GM12872 (cell line): ENCODE measurements at regions not wholly inside any gene's neighbourhood (a gene's known extent, or its start where the extent isn't known, plus 50 kb on each side); places are given as distances from the start of the nearest gene placed in this dataset.

Experiments
- TF ChIP-seq, protein P1 (sequence below): IDR thresholded peaks from 3 replicates; pipeline ENCODE4 v1.5.1; 2011; ENCODE audit warnings: low read depth, mild to moderate bottlenecking, low read length, moderate library complexity; ENCODE audit not compliant: insufficient read depth

GRCh38 chr1:73899311-73899710 lies 298.7 kb downstream of the LRRIQ3 start:
- TF ChIP-seq, protein P1, sequence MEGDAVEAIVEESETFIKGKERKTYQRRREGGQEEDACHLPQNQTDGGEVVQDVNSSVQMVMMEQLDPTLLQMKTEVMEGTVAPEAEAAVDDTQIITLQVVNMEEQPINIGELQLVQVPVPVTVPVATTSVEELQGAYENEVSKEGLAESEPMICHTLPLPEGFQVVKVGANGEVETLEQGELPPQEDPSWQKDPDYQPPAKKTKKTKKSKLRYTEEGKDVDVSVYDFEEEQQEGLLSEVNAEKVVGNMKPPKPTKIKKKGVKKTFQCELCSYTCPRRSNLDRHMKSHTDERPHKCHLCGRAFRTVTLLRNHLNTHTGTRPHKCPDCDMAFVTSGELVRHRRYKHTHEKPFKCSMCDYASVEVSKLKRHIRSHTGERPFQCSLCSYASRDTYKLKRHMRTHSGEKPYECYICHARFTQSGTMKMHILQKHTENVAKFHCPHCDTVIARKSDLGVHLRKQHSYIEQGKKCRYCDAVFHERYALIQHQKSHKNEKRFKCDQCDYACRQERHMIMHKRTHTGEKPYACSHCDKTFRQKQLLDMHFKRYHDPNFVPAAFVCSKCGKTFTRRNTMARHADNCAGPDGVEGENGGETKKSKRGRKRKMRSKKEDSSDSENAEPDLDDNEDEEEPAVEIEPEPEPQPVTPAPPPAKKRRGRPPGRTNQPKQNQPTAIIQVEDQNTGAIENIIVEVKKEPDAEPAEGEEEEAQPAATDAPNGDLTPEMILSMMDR: no peak

DNA sequence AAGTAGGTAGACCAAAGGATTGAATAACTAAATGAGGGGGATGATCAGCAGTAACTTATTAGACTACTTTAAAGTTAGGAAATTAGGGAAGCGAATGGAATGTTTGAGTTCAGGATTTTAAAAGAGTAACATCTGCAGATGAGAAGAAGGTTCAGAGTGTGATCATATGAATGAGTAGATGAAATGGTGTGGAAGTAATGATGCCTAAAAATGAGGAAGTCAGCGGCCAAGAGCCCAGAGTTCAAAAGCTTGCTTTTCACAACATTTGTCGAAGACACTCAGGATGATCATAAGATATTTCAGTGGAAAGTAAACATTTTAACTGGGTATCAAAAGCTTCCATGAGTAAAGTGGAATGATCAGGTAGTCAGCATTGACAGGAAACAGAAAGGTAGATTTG lies 299.4 kb downstream of the LRRIQ3 start:
- TF ChIP-seq, protein P1: no peak

- TF ChIP-seq, protein P1: no peak
Observed at GRCh38 chr1:73887412-73887811, 310.6 kb downstream of the LRRIQ3 start.

DNA sequence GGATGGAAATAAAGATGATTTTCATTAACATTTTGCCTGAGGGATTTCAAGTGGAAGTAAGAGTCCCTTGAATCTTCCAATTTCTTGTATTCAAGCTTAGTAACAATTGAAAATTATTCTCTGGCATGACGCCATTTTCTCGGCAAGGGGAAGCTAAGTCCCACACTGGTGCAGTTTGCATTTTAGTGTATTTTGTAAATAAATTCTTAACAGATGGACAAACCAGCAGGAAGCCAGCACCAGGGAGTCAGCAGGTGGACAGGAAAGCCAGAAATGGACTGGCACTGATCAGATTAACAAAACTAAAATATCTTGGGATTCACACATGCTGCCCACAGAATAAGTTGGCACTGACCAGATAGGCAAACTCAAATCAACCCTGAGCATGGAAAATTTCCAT lies 311.3 kb downstream of the LRRIQ3 start:
- TF ChIP-seq, protein P1: no peak

- TF ChIP-seq, protein P1: no peak
Observed at GRCh38 chr1:73874806-73875205, 323.2 kb downstream of the LRRIQ3 start.

DNA sequence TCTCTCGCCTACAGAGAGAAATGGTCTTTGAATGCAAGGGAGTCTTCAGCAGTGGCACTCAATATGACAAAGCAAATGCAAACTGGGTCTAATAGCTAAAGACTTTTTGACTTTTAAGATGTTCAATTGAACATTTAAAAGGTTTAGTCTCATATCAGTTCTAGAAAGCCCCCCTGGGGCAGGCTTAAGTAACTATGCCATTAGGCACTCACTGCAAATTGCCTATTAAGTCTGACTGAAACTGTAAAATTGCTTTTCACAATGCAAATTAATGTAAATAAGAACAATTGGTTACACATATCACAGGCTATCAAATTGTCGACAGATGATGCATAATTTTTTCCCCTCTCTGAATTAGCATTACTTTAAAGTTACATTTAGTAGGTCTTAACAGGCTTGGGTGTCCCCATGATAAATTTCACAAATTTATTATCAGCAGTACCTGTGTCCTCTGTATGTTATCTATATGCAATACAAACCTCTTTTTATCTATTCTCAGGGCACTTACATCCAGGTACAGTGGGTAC lies 329.1 kb downstream of the LRRIQ3 start:
- TF ChIP-seq, protein P1: no peak

- TF ChIP-seq, protein P1: no peak
Observed at GRCh38 chr1:73862355-73862754, 335.6 kb downstream of the LRRIQ3 start.
